T47D (cell line): ENCODE measurements at regions not wholly inside any gene's neighbourhood (a gene's known extent, or its start where the extent isn't known, plus 50 kb on each side); places are given as distances from the start of the nearest gene placed in this dataset.
A peak's percentile ranks its signal among the peaks of the same experiment; 100 is the strongest.
"Not testable (repeated sequence)": the region's sequence is repeated elsewhere in the genome, so short reads cannot be mapped to it uniquely, and the experiment has no call there.

Experiments used
- DNase-seq, 2 experiments: peaks; one replicate each; pipeline versions ENCODE4 v3.0.0 to v3.0.0-alpha.2; 2011 to 2012; ENCODE audit warnings: low read depth in 1 of 2, low spot score in 1 of 2
- JUND ChIP-seq: IDR thresholded peaks from 2 replicates; pipeline ENCODE4 v1.6.1; 2012; ENCODE audit warnings: low read depth
- in situ Hi-C: cut with HindIII; loops from 2 replicates; pipeline ENCODE4 v1.10.0; 2016; ENCODE audit warnings: low sequenced_read_pairs, low pct_unique_long_range_greater_than_20kb

DNA sequence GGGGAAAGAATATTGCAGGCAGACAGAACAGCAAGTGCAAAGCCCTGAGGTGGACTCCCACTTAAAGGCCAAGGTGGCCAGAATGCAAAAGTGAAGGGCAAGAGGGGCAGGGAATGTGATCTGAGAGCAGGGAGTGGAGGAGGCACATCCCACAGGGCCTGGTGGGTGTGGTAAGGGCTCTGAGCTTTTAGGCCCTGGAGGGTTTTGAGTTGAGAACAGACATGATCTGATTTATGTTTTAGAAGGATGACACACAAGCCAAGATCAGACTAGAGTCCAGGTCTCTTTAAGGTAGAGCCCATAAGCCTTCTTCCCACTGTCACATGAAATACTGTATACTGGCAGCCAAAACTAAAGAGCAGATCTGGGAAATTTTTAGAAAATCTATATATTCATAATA is 162.5 kb downstream of the SLC38A4 start:
- no peak for DNase-seq
- in situ Hi-C loops, result no loop called here
- TF ChIP-seq JUND, result no peak

DNA sequence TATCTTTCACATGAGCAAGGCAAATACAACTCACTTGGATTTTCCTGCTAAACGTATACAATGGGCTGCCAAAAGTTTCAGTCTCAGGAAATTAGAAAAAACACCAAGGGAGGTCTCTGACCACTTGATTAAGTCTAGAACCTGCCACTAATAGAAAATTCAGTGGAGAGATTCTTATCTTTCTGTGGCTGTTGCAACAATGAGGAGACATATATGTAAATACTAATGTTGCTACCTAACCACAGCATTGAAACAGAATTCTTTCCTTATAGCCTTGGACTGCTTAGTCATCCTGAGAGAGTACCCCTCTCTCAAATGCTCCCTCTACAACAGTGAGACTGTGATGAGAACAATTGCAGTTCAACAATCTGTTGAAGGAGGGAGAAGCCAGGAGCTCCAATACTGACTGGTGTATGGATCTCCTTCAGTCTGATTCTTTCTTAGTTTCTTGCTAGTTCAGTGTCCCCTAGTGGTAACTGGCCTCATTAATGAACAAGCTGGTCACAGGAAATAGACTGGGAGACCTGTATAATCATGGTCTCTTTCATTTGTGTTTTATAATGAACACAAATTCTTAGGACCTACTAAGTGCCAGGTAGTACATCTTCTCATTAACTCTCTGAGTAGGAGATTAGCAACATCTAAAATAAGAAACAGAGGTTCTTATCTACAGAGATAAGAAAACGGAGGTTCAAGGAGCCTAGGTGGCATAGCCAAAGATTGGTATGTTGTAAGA is 164.5 kb downstream of the SLC38A4 start:
- DNase-seq, result peak; percentile 33 to 91
- in situ Hi-C loops, result no loop called here
- TF ChIP-seq JUND, result 0 out of 2 replicates have a peak, but pooled peaks have one; percentile 35

DNA sequence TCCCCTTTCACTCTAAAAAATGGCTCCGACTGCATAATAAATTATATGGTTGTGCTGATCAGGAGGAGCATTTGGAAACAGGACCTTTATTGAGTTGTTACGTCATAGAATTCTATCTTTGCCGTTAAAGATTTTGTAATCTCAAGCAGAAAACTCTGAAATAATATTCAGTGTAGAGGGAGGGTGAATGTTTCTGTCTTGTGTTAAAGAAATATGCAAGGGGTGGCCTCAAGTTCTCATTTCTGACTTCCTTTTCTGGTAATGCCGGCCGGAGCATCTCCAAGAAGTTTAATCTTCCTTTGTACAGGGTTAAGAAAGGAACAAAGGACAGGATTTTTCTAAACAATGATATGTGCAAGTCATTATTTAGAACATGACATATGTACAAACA is 165.1 kb downstream of the SLC38A4 start:
- DNase-seq, result no peak
- in situ Hi-C loops, result no loop called here
- TF ChIP-seq JUND, result no peak

DNA sequence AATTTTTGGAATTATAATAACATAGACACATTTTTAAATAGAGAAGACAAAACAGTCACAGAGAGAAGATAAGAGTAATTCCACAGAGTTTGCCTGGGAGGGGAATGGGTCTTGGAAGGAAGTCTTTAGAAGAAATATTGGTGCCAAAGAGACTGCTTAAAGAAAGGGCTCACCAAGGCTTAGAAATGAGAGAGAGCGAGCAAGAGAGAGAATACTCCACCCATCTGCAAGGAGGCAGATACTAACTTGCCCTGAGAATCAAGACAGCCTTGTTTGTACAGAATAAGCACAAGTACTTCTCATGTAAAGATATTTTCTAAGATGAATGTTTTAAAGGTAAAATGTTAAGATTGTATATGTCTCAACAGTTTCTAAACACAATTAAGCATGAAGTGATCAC is 165.5 kb downstream of the SLC38A4 start:
- in situ Hi-C loops, result no loop called here
- no peak for DNase-seq
- no peak for TF ChIP-seq JUND

DNA sequence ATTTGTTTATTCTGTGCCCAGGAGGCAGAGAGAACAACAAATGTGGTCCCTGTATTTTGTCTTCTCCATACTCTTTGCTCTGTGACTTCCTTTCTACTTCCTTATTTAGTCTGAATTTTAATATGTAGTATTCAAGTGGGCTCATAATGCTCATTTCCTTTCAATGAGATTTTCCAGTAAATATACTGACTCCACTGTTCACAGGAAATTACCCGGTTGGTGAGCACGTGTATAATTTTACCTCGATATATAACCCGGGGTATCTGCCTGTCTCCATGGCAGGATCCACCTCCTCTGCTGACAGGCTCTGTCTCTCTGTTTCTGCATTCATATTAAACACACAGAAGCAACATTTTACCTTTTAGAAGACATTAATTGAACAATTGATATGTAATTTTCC is 166.0 kb downstream of the SLC38A4 start:
- in situ Hi-C loops, result no loop called here
- no peak for TF ChIP-seq JUND
- no peak for DNase-seq

DNA sequence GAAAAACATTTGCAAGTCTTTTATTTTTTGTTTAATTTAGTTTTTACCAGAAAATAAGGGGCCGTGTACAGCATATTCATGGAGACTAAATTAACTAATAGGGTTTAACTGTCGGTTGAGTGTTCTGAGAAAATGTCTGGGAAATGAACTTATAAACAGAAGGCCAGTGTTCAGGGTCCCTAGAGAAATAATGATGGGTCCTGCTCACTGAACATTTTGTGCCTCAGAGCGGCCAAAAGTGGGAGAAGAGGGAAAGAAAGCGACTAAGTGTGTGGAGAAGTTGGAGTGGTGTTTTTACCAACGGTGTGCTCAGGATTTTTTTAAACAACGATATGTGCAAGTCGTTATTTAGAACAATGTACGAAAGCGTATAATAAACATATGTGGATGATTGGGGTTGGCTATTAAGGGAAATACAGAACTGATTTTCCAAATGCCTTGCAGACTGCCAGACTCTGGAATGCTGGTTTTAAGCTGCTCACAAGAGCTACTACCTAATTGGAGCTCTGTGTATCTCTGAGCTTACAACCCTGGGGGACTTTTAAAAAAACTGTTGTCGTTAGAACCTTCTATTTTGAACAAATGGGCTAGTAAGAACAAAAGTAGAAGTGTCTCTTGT is 166.7 kb downstream of the SLC38A4 start:
- in situ Hi-C loops, result no loop called here
- no peak for TF ChIP-seq JUND
- no peak for DNase-seq

DNA sequence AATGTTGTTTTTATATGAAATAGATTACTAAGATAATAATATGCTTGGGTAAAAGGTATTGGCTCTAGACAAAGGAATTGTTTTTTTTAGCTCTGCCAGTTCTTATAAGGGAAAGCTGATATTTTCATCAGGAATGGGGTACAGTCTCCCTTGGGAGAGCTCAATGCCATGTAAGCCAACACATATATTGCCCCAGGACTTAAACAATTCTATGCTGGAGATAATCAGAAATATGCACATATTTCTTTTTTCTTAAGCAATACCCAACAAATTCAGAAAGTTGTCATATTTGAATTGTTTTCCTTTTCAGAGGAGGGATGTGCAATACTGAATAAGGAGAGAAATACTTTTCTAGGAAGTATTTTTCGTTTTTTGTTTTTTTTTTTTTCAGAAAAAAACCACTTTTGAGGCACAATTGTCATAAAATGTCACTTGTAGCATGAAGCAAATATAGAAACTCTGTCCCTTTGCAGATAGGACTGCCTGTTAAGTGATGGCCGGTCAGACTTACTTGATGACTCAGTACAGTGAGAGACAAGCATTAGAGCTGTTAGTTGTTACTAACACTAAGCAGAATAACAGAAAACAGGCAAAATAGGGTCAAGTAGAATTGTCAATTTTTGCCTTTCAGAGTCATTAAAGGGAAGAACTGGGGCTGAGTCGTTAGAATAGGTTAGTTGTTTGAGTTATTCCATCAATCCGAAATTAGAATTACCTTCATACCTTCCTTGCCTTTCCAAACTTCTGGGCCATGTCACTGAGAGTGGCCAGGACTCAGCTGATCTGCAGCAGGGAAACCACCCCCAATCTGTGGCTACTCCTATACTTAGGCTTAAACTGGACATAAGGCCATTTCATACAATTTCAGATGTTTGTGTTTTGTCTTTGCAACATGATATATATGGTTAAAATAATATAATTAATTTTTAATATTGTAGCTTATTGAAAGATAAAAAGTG is 168.1 kb downstream of the SLC38A4 start:
- no peak for TF ChIP-seq JUND
- DNase-seq, result no peak
- in situ Hi-C loops, result no loop called here

DNA sequence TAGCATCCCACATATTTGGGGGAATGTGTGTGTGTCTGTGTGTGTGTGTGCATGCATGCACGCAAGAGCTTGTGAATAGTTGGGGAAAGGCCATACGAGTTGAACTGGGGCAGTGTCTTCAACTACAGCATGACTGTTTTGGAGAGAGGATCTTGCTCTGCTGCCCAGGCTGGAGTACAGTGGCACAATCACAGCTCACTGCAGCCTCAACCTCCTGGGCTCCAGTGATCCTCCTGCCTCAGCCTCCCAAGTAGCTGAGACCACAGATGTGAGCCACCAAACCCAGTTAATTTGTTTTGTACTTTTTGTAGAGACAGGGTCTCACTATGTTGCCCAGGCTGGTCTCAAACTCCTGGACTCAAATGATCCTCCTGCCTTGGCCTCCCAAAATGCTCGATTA is 169.8 kb downstream of the SLC38A4 start:
- DNase-seq, in situ Hi-C loops: not testable (repeated sequence)

DNA sequence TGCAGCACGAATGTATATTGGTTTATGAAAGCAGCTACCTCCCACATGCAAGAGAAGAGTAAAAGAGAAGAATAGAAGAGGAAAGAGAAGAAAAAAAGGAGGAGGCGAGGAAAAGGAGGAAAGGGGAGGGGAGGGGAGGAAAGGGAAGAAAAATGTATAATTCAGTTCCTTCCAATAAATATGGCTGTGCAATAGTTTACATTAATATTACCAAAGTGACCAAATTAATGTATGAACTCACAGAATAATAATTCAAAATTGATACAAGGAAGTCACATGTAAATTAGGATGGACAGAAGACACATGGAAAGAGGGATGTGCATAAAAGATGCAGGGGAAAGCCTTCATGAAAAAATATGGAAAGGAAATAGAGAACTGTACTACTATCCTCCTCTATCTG is 172.5 kb downstream of the SLC38A4 start:
- no peak for DNase-seq
- in situ Hi-C loops, result no loop called here
- TF ChIP-seq JUND, result no peak

DNA sequence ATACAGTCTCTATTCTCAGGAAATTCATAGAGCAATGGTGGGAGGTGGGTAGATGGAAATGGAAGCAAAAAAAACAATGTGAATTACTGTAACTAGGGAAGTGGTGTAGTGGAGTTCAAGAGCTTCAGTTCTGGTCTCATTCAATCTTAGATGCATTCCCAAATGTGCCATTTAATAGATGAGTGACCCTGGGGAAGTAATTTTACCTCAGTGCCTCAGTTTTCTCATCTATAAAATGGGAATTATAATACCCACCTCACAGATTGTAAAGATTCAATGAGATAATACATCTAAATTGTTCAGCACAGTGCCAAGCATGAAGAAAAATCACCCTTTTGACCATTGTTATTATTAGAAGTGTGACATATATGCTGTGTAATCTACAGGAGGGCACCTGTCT is 173.1 kb downstream of the SLC38A4 start:
- no peak for TF ChIP-seq JUND
- DNase-seq, result no peak
- in situ Hi-C loops, result no loop called here

DNA sequence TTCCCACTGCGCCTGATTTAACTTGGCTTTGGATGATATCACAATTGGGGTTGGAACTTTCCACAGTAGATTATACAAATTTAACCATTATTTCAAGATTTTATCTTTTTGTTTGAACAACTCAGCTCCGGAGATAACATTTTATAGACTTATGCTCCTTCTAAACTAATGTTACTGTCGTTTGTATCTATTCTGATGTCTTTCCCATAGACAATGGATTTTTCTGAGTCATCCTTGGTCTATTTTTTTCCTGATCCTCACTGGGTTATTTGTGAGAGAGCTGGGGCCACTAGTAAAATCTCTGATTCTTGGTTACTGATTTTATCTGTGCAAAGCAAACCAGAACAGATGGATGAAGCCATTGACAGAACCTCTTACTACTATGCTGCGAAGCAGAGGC is 175.1 kb downstream of the SLC38A4 start:
- in situ Hi-C loops, result no loop called here
- no peak for TF ChIP-seq JUND

DNA sequence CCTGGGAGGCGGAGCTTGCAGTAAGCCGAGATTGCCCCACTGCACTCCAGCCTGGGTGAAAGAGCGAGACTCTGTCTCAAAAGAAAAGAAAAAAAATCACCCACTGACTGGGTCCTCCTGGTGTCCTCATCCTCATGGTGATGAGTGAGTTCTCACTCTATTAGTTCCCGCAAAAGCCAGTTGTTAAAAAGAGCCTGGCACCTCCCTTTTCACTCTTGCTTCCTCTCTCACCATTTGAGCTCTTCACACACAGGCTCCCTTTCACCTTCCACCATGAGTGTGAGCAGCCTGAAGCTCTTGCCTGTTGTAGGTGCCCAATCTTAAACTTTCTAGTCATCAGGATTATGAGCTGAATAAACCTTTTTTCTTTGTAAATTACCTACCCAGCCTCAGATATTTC is 176.4 kb downstream of the SLC38A4 start:
- no peak for DNase-seq
- TF ChIP-seq JUND, result no peak
- in situ Hi-C loops, result no loop called here

More for the DNA sequence above, 175.1 kb downstream of the SLC38A4 start:
- no peak for DNase-seq

DNA sequence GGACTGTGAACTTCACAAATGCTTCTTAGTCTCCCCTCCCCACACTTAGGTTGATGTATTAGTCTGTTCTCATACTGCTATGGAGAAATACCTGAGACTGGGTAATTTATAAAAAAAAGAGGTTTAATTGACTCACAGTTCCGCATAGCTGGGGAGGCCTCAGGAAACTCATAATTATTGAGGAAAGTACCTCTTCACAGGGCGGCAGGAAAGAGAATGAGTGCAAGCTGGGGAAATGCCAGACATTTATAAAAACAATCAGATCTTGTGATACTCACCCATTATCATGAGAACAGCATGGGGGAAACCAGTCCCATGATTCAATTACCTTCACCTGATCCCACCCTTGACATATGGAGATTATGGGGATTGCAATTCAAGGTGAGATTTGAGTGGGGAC is 178.8 kb downstream of the SLC38A4 start:
- TF ChIP-seq JUND, result no peak
- in situ Hi-C loops, result no loop called here
- no peak for DNase-seq

DNA sequence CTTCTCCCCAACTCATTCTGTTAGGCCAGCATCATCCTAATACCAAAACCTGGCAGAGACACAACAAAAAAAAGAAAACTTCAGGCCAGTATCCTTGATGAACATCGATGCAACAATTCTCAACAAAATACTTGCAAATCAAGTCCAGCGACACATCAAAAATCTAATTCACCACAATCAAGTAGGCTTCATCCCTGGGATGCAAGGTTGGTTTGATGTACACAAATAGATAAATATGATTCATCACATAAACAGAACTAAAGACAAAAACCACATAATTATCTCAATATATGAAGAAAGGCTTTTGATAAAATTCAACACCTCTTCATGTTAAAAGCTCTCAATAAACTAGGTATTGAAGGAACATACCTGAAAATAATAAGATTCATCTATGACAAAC is 184.1 kb downstream of the SLC38A4 start:
- in situ Hi-C loops, DNase-seq: not testable (repeated sequence)
